Lower leg skin (tissue), 4 donors: ENCODE measurements at regions not wholly inside any gene's neighbourhood (a gene's known extent, or its start where the extent isn't known, plus 50 kb on each side); places are given as distances from the start of the nearest gene placed in this dataset.

Source experiments
- DNase-seq, 2 donors: peaks; one replicate each; pipeline ENCODE4 v3.0.0-alpha.2; 2019; ENCODE audit warnings: low spot score in 2 of 2
- H3K4me3 ChIP-seq: fragments of 200-600 bp; sonication (generic); 2 replicates; pipeline ENCODE4 v1.5.1; 2017; ENCODE audit warnings: mild to moderate bottlenecking, low read depth; ENCODE audit not compliant: poor library complexity, severe bottlenecking
- POLR2A ChIP-seq, 2 donors: fragments of 450-650 bp; IDR thresholded peaks; one replicate each; pipeline ENCODE4 v1.6.1; 2016 to 2017; ENCODE audit warnings: antibody characterized with exemption in 2 of 2, mild to moderate bottlenecking in 1 of 2, moderate library complexity in 1 of 2
- WGBS, 2 donors: methylation state at CpG; one replicate each; pipeline ENCODE4 v1.1.5; 2018; 5-methylcytosine and 5-hydroxymethylcytosine counted together
- intact Hi-C: fragments of 100-400 bp; cut with DNase I; formaldehyde crosslinking; loops from one replicate; pipeline ENCODE4 v1.15.0; 2023; ENCODE audit warnings: low total_unique reads
- TF ChIP-seq, protein P1 (sequence below), 3 donors: fragments of 450-650 bp; IDR thresholded peaks; one replicate each; pipeline ENCODE4 v1.5.1; 2016; ENCODE audit warnings: antibody characterized with exemption in 3 of 3, mild to moderate bottlenecking in 3 of 3, moderate library complexity in 2 of 3

DNA sequence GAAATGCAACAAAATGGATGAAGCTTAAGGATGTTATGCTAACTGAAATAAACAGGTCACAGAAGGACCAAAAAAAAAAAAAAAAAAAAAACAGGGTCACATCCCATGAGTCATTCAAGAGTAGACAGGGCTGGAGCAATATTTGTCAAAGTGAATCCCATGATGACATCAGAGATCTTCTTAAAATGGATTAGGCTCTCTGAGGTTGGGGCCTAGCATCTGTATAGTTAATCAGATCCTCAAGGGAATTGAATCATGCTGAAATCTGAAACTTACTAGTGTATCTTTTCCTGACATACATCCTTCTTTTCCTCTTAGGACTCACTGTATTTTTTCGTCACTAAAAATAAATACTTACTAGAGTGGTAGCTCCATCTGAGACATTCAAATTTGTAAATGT lies 380.6 kb upstream of the NXPH2 start:
- 61 to 67% methylated on average over 1 of the region's 1 CpG for WGBS, 2 donors
- no peak overlapping the region for H3K4me3 ChIP-seq
- no peak for DNase-seq
- intact Hi-C loops: no loop called here
- TF ChIP-seq POLR2A (IDR thresholded peaks at IDR 0.05): no peak
- TF ChIP-seq, protein P1, sequence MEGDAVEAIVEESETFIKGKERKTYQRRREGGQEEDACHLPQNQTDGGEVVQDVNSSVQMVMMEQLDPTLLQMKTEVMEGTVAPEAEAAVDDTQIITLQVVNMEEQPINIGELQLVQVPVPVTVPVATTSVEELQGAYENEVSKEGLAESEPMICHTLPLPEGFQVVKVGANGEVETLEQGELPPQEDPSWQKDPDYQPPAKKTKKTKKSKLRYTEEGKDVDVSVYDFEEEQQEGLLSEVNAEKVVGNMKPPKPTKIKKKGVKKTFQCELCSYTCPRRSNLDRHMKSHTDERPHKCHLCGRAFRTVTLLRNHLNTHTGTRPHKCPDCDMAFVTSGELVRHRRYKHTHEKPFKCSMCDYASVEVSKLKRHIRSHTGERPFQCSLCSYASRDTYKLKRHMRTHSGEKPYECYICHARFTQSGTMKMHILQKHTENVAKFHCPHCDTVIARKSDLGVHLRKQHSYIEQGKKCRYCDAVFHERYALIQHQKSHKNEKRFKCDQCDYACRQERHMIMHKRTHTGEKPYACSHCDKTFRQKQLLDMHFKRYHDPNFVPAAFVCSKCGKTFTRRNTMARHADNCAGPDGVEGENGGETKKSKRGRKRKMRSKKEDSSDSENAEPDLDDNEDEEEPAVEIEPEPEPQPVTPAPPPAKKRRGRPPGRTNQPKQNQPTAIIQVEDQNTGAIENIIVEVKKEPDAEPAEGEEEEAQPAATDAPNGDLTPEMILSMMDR (IDR thresholded peaks at IDR 0.05): no peak

DNA sequence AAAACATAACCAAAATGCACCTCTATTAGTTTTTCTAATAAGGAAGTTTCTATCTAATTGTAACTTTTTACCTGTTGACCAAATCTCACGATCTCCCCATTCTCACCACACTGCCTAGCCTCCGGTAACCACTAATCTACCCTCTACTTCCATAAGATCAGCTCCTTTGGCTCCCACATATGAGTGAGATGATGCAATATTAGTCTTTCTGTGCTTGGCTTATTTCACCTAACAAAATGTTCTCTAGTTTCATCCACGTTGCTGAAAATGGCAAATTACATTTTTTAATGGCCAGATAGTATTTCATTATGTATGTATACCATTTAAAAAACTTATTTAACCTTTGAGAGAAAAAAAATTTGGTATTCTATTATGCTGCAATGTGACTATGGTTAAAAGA lies 379.0 kb upstream of the NXPH2 start:
- TF ChIP-seq, protein P1 (IDR thresholded peaks at IDR 0.05): no peak
- no peak for TF ChIP-seq POLR2A (IDR thresholded peaks at IDR 0.05)
- no peak for DNase-seq
- WGBS, 2 donors: 72 to 84% methylated on average over 3 of the region's 3 CpGs
- intact Hi-C loops: no loop called here
- H3K4me3 ChIP-seq: no peak overlapping the region

DNA sequence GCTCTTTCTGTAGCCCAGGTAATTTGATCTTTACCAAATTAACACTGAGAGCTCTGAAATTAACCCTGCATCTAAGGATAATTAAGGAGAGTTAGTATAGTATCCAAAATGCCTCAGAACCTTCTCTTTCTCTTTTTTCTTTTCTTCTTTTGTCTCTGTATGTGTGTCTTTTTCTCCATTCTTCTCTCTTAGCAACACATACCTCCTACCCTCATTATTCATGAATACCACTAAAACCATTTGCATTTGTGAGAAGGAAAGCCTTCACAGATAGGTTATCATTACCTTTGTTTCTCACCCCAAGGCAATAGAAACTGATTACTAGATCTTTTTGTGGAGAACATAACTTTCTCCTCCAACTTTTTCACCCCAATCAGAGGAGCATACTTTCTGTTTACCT lies 376.5 kb upstream of the NXPH2 start:
- DNase-seq: no peak
- H3K4me3 ChIP-seq: no peak overlapping the region
- no peak for TF ChIP-seq POLR2A (IDR thresholded peaks at IDR 0.05)
- TF ChIP-seq, protein P1 (IDR thresholded peaks at IDR 0.05): no peak
- intact Hi-C loops: no loop called here

DNA sequence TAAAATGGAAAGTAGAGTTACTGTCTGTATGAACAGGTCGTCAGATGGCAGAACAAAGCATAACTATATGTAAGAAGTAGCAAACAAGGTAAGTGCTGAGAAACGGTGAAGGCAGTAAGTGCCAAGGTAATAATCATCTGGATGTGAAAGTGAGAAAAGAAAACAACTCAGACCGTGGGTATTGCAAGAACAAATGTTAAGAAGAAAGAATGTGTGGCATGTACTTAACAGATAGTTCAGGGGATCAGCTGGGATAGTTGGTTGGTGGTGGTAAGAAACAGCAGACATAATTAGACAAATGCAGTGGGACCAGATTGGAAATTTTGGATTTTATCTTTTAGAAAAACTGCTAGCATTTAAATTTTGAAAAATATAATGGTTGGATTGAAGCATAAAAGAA lies 375.8 kb upstream of the NXPH2 start:
- no peak overlapping the region for H3K4me3 ChIP-seq
- WGBS, 2 donors: 11 to 16% methylated on average over 3 of the region's 3 CpGs
- intact Hi-C loops: no loop called here
- TF ChIP-seq POLR2A (IDR thresholded peaks at IDR 0.05): no peak
- TF ChIP-seq, protein P1 (IDR thresholded peaks at IDR 0.05): no peak
- DNase-seq: no peak

DNA sequence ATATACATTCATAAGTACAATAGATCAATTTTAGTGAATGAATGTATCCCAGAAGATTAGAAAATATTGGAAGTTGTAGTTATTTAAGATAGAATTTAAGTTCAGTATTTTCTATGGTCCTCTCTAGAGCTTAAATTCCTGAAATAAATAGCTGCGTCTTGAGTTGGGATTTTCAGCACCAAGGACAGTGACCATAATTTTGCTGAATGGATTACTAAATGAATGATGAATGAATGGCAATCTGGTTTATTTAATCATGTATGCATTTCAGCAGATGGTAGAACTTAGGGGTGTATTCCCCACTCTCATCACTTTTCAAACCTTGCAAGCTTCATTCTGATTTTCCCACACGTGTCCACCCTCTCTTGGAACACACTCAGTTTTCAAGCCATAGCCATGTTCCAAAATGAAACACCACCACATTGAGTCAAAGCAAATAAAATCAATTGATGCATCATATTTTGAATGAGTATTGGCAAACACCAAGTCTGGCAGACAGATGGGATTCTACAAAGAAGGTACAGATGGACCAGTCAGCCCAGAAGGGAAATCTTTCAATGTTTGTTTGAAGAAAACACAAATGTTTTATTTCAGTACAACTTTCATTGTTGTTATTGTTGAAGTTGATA lies 362.2 kb upstream of the NXPH2 start:
- 37 to 38% methylated on average over 2 of the region's 2 CpGs for WGBS, 2 donors
- DNase-seq: no peak
- TF ChIP-seq, protein P1 (IDR thresholded peaks at IDR 0.05): no peak
- TF ChIP-seq POLR2A (IDR thresholded peaks at IDR 0.05): no peak
- no peak overlapping the region for H3K4me3 ChIP-seq
- intact Hi-C loops: no loop called here

DNA sequence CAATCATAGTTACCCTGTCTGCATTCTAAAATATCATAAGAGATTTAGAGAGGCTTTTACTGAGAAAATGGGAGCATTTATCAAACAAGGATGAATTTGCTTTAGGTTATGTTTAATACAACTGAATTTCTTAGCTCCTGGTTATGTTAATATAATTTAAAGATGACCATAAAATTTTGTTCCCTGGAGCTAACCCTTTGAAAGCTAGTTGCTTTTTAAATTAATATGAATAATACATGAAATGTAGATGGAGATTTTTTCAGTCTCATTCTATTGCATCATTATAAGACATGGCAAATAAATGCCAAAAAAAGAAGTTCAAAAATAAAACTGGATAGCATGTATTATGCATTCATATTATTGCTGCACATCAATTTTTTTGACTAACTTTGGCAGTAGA lies 344.1 kb upstream of the NXPH2 start:
- H3K4me3 ChIP-seq: no peak overlapping the region
- no peak for DNase-seq
- intact Hi-C loops: no loop called here
- TF ChIP-seq POLR2A (IDR thresholded peaks at IDR 0.05): no peak
- TF ChIP-seq, protein P1 (IDR thresholded peaks at IDR 0.05): no peak
